Urothelium cell line (cell line): ENCODE measurements at regions not wholly inside any gene's neighbourhood (a gene's known extent, or its start where the extent isn't known, plus 50 kb on each side); places are given as distances from the start of the nearest gene placed in this dataset.
"Not testable (repeated sequence)": the region's sequence is repeated elsewhere in the genome, so short reads cannot be mapped to it uniquely, and the experiment has no call there.

Experiments
- DNase-seq: peaks from one replicate; pipeline ENCODE4 v3.0.0; 2011; ENCODE audit warnings: low spot score, mixed read lengths
- FAIRE-seq: peaks from 2 replicates; lab custom pipeline; 2011; peaks lifted over from hg19 to GRCh38; lab: Jason Lieb, UNC

GRCh38 chr12:31162896-31163560 lies 89.4 kb downstream of the DDX11 start:
- not testable (repeated sequence) for FAIRE-seq, DNase-seq

GRCh38 chr12:31174293-31174692 lies 100.6 kb downstream of the DDX11 start:
- DNase-seq, FAIRE-seq: not testable (repeated sequence)

- DNase-seq, result not testable (repeated sequence)
- peak; percentile 58 for FAIRE-seq
Observed at GRCh38 chr12:31177514-31177913, 103.9 kb downstream of the DDX11 start.

GRCh38 chr12:31178875-31179274 lies 105.2 kb downstream of the DDX11 start:
- not testable (repeated sequence) for DNase-seq, FAIRE-seq

- DNase-seq, FAIRE-seq: not testable (repeated sequence)
Observed at GRCh38 chr12:31179627-31180237, 106.1 kb downstream of the DDX11 start.

GRCh38 chr12:31182571-31182970 lies 108.9 kb downstream of the DDX11 start:
- not testable (repeated sequence) for FAIRE-seq

GRCh38 chr12:31183107-31183506 lies 109.4 kb downstream of the DDX11 start:
- not testable (repeated sequence) for FAIRE-seq, DNase-seq

More at GRCh38 chr12:31182571-31182970, 108.9 kb downstream of the DDX11 start:
- not testable (repeated sequence) for DNase-seq

GRCh38 chr12:31183899-31184298 lies 110.2 kb downstream of the DDX11 start:
- DNase-seq, result not testable (repeated sequence)
- FAIRE-seq, result peak; percentile 37

GRCh38 chr12:31184667-31185066 lies 111.0 kb downstream of the DDX11 start:
- FAIRE-seq, result peak; percentile 91
- not testable (repeated sequence) for DNase-seq

GRCh38 chr12:31192689-31193088 lies 119.0 kb downstream of the DDX11 start:
- FAIRE-seq, DNase-seq: not testable (repeated sequence)

GRCh38 chr12:31195620-31196019 lies 122.0 kb downstream of the DDX11 start:
- DNase-seq, FAIRE-seq: not testable (repeated sequence)

- not testable (repeated sequence) for FAIRE-seq, DNase-seq
Observed at GRCh38 chr12:31199476-31199875, 125.8 kb downstream of the DDX11 start.

GRCh38 chr12:31201382-31201781 lies 124.6 kb downstream of the SINHCAF start:
- no peak for FAIRE-seq
- DNase-seq, result no peak

GRCh38 chr12:31203261-31203660 lies 122.7 kb downstream of the SINHCAF start:
- FAIRE-seq (no peak), DNase-seq (no peak)

- DNase-seq (no peak), FAIRE-seq (no peak)
Observed at GRCh38 chr12:31205054-31205453, 120.9 kb downstream of the SINHCAF start.

- DNase-seq, result peak; percentile 71
- no peak for FAIRE-seq
Observed at GRCh38 chr12:31206038-31206670, 119.8 kb downstream of the SINHCAF start.

- no peak for FAIRE-seq
- no peak for DNase-seq
Observed at GRCh38 chr12:31207799-31208465, 118.0 kb downstream of the SINHCAF start.

- no peak for DNase-seq
- FAIRE-seq, result no peak
Observed at GRCh38 chr12:31210104-31210503, 115.8 kb downstream of the SINHCAF start.

- DNase-seq (no peak), FAIRE-seq (no peak)
Observed at GRCh38 chr12:31210541-31210940, 115.4 kb downstream of the SINHCAF start.

GRCh38 chr12:31214626-31215517 lies 111.1 kb downstream of the SINHCAF start:
- FAIRE-seq, result no peak

More at GRCh38 chr12:31214626-31215517, 111.1 kb downstream of the SINHCAF start:
- DNase-seq, result no peak
